ENCODE measurements at regions not wholly inside any gene's neighbourhood (a gene's known extent, or its start where the extent isn't known, plus 50 kb on each side); places are given as distances from the start of the nearest gene placed in this dataset.

DNA sequence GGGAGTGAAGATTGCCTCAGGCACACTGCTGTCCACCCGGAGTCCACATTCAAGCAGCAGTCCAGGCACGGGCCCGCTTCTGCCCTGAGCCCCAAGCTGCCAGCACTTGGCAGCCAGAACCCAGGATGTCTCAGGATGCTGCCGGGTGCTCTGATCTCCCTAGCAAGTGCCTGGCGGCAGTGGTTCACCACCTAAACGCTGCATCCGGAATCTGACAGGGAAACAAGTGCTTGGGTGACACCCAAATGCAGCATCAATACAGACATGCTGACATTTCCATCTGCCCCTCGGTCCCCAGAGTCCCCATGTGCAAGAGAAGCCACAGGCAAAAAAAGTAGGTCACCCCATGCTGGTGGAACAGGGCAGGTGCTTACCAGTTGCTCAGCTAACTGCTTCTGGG, 197.1 kb upstream of the RPL38 start:
- TF ChIP-seq, protein P1, sequence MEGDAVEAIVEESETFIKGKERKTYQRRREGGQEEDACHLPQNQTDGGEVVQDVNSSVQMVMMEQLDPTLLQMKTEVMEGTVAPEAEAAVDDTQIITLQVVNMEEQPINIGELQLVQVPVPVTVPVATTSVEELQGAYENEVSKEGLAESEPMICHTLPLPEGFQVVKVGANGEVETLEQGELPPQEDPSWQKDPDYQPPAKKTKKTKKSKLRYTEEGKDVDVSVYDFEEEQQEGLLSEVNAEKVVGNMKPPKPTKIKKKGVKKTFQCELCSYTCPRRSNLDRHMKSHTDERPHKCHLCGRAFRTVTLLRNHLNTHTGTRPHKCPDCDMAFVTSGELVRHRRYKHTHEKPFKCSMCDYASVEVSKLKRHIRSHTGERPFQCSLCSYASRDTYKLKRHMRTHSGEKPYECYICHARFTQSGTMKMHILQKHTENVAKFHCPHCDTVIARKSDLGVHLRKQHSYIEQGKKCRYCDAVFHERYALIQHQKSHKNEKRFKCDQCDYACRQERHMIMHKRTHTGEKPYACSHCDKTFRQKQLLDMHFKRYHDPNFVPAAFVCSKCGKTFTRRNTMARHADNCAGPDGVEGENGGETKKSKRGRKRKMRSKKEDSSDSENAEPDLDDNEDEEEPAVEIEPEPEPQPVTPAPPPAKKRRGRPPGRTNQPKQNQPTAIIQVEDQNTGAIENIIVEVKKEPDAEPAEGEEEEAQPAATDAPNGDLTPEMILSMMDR (IDR thresholded peaks at IDR 0.05; ENCODE audit: low read depth, low read length), result no peak
- TF ChIP-seq POLR2A (IDR thresholded peaks at IDR 0.05; ENCODE audit: extremely low read depth, insufficient read length) (no peak), MYC (IDR thresholded peaks at IDR 0.05; ENCODE audit: low read depth, low read length) (no peak)
- TF ChIP-seq, protein P2, sequence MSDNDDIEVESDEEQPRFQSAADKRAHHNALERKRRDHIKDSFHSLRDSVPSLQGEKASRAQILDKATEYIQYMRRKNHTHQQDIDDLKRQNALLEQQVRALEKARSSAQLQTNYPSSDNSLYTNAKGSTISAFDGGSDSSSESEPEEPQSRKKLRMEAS (IDR thresholded peaks at IDR 0.05; ENCODE audit: low read depth, low read length), result no peak
